ENCODE measurements at regions not wholly inside any gene's neighbourhood (a gene's known extent, or its start where the extent isn't known, plus 50 kb on each side); places are given as distances from the start of the nearest gene placed in this dataset.

DNA sequence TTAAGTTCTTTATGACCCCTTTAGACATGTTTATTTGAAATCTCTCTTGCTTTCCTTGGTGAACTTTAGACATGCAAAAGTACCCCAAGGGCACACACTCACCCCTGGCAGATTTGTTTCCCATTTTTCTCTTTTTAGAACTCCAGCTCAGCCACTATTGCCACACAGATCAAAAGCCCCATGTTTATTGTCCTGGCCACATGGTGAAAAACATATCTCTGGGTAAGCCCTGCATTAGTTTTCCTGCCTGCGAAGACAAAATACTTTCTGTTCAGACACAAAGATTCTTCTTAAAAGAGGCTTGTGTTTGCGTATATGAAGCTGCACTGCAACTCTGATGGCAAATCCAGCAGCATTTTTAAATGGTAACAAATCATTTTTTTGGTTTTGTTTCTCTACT is 200.0 kb downstream of the POLR1F start:
- Mint-ChIP-seq H3K27me3 (ENCODE audit: unreplicated experiment) (no peaks in the 10 kb centered on the region), H3K27ac (ENCODE audit: unreplicated experiment) (no peak overlapping the region), H3K36me3 (ENCODE audit: insufficient read depth, unreplicated experiment) (no peaks in the 10 kb centered on the region), H3K4me3 (ENCODE audit: low read depth, unreplicated experiment) (no peak overlapping the region), H3K9me3 (ENCODE audit: low read depth, unreplicated experiment) (no peaks in the 10 kb centered on the region), H3K4me1 (ENCODE audit: low read depth, unreplicated experiment) (no peaks in the 10 kb centered on the region)
- BruUV-seq (replicated peaks): no TSS peak
- CTCF ChIA-PET: no interaction called here
- TF ChIP-seq, protein P1, sequence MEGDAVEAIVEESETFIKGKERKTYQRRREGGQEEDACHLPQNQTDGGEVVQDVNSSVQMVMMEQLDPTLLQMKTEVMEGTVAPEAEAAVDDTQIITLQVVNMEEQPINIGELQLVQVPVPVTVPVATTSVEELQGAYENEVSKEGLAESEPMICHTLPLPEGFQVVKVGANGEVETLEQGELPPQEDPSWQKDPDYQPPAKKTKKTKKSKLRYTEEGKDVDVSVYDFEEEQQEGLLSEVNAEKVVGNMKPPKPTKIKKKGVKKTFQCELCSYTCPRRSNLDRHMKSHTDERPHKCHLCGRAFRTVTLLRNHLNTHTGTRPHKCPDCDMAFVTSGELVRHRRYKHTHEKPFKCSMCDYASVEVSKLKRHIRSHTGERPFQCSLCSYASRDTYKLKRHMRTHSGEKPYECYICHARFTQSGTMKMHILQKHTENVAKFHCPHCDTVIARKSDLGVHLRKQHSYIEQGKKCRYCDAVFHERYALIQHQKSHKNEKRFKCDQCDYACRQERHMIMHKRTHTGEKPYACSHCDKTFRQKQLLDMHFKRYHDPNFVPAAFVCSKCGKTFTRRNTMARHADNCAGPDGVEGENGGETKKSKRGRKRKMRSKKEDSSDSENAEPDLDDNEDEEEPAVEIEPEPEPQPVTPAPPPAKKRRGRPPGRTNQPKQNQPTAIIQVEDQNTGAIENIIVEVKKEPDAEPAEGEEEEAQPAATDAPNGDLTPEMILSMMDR (IDR thresholded peaks at IDR 0.05; ENCODE audit: unreplicated experiment): no peak
- intact Hi-C loops (cut with micrococcal nuclease; ENCODE audit: unreplicated experiment): no loop called here
- no peak for DNase-seq

DNA sequence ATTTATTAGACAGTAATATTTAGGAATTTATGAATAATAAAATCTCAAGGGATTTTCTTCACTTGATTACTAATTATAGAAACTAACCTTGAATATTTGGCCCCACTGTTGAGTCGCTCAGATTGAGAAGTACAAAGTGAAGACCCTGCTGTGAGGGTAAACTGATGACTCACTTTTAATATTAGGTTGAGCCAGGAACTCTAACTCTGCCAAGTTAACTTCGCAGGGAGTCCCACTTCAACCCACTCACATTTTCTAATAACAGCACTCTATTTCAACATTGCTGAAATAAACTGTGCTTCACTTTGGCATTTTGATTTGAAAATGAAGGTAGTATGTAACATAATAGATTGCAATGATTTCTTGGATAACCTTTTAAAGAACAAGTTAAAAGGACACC is 200.7 kb downstream of the POLR1F start:
- intact Hi-C loops (cut with micrococcal nuclease; ENCODE audit: unreplicated experiment): no loop called here
- TF ChIP-seq, protein P1 (IDR thresholded peaks at IDR 0.05; ENCODE audit: unreplicated experiment): no peak

DNA sequence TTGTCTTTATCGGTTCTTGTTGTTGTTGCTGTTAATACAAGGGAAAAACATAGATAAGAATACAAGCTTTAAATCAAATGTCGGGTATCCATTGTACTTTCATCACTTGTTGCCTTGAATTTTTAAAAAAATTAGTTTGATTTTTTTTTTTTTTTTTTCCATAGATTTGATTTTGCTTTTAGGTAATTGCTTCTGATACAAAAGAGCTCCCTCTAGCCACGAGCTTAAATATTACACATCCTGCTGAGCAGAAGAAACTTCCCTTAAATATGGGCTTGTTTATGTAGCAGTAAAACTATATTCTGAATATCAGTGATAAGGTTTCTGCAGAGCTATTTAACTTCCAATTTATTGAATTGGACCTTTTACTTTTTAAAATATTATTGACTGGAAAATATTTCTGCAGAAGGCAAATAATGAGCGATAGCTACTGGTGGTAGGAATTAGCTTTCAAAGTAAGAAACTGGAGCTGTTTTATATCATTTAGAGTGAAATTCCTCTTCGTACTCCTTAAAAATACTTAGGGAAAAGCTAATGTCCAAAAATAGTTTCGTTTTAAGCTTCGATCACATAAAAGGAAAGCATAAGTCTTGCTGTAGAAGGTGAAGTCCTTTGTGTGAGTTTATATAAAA is 216.9 kb downstream of the POLR1F start:
- no peaks in the 10 kb centered on the region for H3K36me3 Mint-ChIP-seq (ENCODE audit: insufficient read depth, unreplicated experiment)
- CTCF ChIA-PET: interaction anchor here (0.6 to 1.2 kb wide), 21 partner anchors 10 to 1413 kb away, joined by 3 to 17 read pairs (median 4); no protein-coding TSS in a partner anchor
- no peaks in the 10 kb centered on the region for H3K4me1 Mint-ChIP-seq (ENCODE audit: low read depth, unreplicated experiment)
- TF ChIP-seq, protein P1 (IDR thresholded peaks at IDR 0.05; ENCODE audit: unreplicated experiment): peak; percentile 61
- no peak overlapping the region for H3K4me3 Mint-ChIP-seq (ENCODE audit: low read depth, unreplicated experiment)
- no peaks in the 10 kb centered on the region for H3K27me3 Mint-ChIP-seq (ENCODE audit: unreplicated experiment)
- intact Hi-C loops (cut with micrococcal nuclease; ENCODE audit: unreplicated experiment): loop anchor here (5.0 to 10.0 kb wide), 2 partner anchors 173 to 370 kb away; no protein-coding TSS in a partner anchor
- BruUV-seq (replicated peaks): no TSS peak
- H3K27ac Mint-ChIP-seq (ENCODE audit: unreplicated experiment): no peak overlapping the region
- peak; percentile 39 for DNase-seq
- H3K9me3 Mint-ChIP-seq (ENCODE audit: low read depth, unreplicated experiment): peaks cover 5% of the 10 kb centered on the region

More for the DNA sequence above, 200.7 kb downstream of the POLR1F start:
- no peak overlapping the region for H3K4me3 Mint-ChIP-seq (ENCODE audit: low read depth, unreplicated experiment)
- no peaks in the 10 kb centered on the region for H3K36me3 Mint-ChIP-seq (ENCODE audit: insufficient read depth, unreplicated experiment)
- CTCF ChIA-PET: no interaction called here
- H3K9me3 Mint-ChIP-seq (ENCODE audit: low read depth, unreplicated experiment): no peaks in the 10 kb centered on the region
- no peak overlapping the region for H3K27ac Mint-ChIP-seq (ENCODE audit: unreplicated experiment)
- H3K27me3 Mint-ChIP-seq (ENCODE audit: unreplicated experiment): no peaks in the 10 kb centered on the region
- BruUV-seq (replicated peaks): no TSS peak
- DNase-seq: no peak
- no peaks in the 10 kb centered on the region for H3K4me1 Mint-ChIP-seq (ENCODE audit: low read depth, unreplicated experiment)

DNA sequence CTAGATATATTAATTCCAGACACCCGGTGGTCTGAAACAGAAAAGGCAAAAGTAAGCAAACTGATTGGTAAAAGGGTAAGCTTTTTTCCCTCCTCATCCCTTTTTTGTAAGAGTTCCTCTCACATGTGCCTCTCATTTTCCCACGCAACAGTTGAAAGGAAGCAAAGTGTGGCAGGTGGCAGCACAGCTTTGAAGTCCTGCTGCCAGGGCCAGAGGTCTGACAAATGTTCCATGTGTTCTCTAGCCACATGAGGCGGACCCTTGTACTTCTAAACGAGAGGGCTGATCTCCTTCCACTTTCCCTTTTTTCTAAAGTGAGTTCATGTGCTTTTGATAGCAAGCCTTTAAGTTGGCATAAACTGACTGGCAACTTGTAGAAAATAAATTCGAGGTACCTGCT is 217.5 kb downstream of the POLR1F start:
- intact Hi-C loops (cut with micrococcal nuclease; ENCODE audit: unreplicated experiment): loop anchor here (5.0 to 10.0 kb wide), 2 partner anchors 173 to 369 kb away; no protein-coding TSS in a partner anchor
- DNase-seq: no peak
- no peak overlapping the region for H3K4me3 Mint-ChIP-seq (ENCODE audit: low read depth, unreplicated experiment)
- H3K36me3 Mint-ChIP-seq (ENCODE audit: insufficient read depth, unreplicated experiment): no peaks in the 10 kb centered on the region
- no peaks in the 10 kb centered on the region for H3K27me3 Mint-ChIP-seq (ENCODE audit: unreplicated experiment)
- TF ChIP-seq, protein P1 (IDR thresholded peaks at IDR 0.05; ENCODE audit: unreplicated experiment): no peak
- no TSS peak for BruUV-seq (replicated peaks)
- peaks cover 6% of the 10 kb centered on the region for H3K9me3 Mint-ChIP-seq (ENCODE audit: low read depth, unreplicated experiment)
- H3K4me1 Mint-ChIP-seq (ENCODE audit: low read depth, unreplicated experiment): no peaks in the 10 kb centered on the region
- CTCF ChIA-PET: interaction anchor here (0.8 to 1.2 kb wide), 5 partner anchors 34 to 1139 kb away, joined by 3 to 17 read pairs (median 4); no protein-coding TSS in a partner anchor
- no peak overlapping the region for H3K27ac Mint-ChIP-seq (ENCODE audit: unreplicated experiment)
